Upper lobe of left lung (tissue), 6 donors: ENCODE measurements at regions not wholly inside any gene's neighbourhood (a gene's known extent, or its start where the extent isn't known, plus 50 kb on each side); places are given as distances from the start of the nearest gene placed in this dataset.

Source experiments
- ATAC-seq, 2 donors: fragments of 200-7000 bp; cut with Tn5 transposase; one replicate each; pipeline ENCODE4 v1.9.1; 2022; ENCODE audit warnings: mild to moderate bottlenecking in 2 of 2, moderate library complexity in 2 of 2; ENCODE audit not compliant: low FRiP score in 2 of 2
- DNase-seq, 2 donors: peaks; one replicate each; pipeline ENCODE4 v3.0.0-alpha.2; 2019 to 2020
- H3K27ac ChIP-seq, 4 donors: fragments of 200-600 bp; sonication (generic); one replicate each; pipeline ENCODE4 v1.5.1; 2016 to 2019
- H3K27me3 ChIP-seq, 4 donors: fragments of 200-600 bp; sonication (generic); one replicate each; pipeline ENCODE4 v1.5.1; 2017 to 2019
- H3K36me3 ChIP-seq, 4 donors: fragments of 200-600 bp; sonication (generic); one replicate each; pipeline ENCODE4 v1.5.1; 2016 to 2019
- H3K4me1 ChIP-seq, 4 donors: fragments of 200-600 bp; sonication (generic); one replicate each; pipeline ENCODE4 v1.5.1; 2018 to 2019
- H3K4me3 ChIP-seq, 4 donors: fragments of 200-600 bp; sonication (generic); one replicate each; pipeline ENCODE4 v1.5.1; 2017 to 2019; ENCODE audit warnings: mild to moderate bottlenecking in 2 of 4, moderate library complexity in 1 of 4
- H3K9me3 ChIP-seq, 4 donors: fragments of 200-600 bp; sonication (generic); one replicate each; pipeline ENCODE4 v1.5.1; 2018 to 2019
- EP300 ChIP-seq, 4 donors: sonication (generic); formaldehyde crosslinking; IDR thresholded peaks; one replicate each; pipeline ENCODE4 v1.5.1; 2017; ENCODE audit warnings: antibody characterized with exemption in 4 of 4, control low read depth in 2 of 4
- POLR2A ChIP-seq, 4 donors: fragments of 450-650 bp; IDR thresholded peaks; one replicate each; pipeline ENCODE4 v1.5.1; 2016 to 2017; ENCODE audit warnings: antibody characterized with exemption in 4 of 4, mild to moderate bottlenecking in 2 of 4
- POLR2AphosphoS5 ChIP-seq, 2 donors: sonication (generic); formaldehyde crosslinking; IDR thresholded peaks; one replicate each; pipeline ENCODE4 v1.5.1; 2017; ENCODE audit warnings: antibody characterized with exemption in 2 of 2
- WGBS, 2 donors: methylation state at CpG; one replicate each; pipeline ENCODE4 v1.1.5; 2017 to 2018; 5-methylcytosine and 5-hydroxymethylcytosine counted together
- TF ChIP-seq, protein P1 (sequence below), 6 experiments: fragments of 450-650 bp in 4 of 6; fragments of 200-600 bp in 2 of 6; sonication (generic) in 2 of 6; IDR thresholded peaks; one replicate each; pipeline ENCODE4 v1.5.1; 2016 to 2019; ENCODE audit warnings: antibody characterized with exemption in 6 of 6
- donor health status: DM: no; HTN: no; CAD: no; lungs with moderate emphysema.
- donor health status: DM: no; HTN: yes; CAD: no; lungs with severe emphysema.

DNA sequence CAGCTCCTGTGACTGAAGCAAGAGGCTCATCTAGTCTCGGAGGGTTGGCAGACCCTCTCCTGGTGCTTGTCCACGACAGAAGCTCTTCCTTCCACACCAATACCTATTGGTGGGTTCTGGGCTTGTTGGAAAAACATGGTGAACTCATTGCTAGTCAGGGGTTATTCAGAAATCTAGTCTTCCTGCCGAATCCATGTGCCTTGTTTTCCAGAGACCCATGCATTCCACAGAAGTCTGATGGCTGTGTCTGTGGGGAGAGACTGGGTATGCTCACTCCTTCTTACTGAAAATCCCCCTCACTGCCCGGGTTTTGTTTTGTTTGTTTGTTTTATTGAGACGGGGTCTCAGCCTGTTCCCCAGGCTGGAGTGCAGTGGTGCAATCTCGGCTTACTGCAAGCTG is 138.3 kb downstream of the DNAJB6 start:
- Histone ChIP-seq H3K36me3 (no peaks in the 10 kb centered on the region), H3K27me3 (no peaks in the 10 kb centered on the region), H3K4me1 (no peaks in the 10 kb centered on the region), H3K9me3 (peaks cover 6 to 17% (median 12%) of the 10 kb centered on the region in 4 donors), H3K4me3 (no peak overlapping the region), H3K27ac (no peak overlapping the region)
- DNase-seq: no peak
- ATAC-seq: no peak
- TF ChIP-seq, protein P1, sequence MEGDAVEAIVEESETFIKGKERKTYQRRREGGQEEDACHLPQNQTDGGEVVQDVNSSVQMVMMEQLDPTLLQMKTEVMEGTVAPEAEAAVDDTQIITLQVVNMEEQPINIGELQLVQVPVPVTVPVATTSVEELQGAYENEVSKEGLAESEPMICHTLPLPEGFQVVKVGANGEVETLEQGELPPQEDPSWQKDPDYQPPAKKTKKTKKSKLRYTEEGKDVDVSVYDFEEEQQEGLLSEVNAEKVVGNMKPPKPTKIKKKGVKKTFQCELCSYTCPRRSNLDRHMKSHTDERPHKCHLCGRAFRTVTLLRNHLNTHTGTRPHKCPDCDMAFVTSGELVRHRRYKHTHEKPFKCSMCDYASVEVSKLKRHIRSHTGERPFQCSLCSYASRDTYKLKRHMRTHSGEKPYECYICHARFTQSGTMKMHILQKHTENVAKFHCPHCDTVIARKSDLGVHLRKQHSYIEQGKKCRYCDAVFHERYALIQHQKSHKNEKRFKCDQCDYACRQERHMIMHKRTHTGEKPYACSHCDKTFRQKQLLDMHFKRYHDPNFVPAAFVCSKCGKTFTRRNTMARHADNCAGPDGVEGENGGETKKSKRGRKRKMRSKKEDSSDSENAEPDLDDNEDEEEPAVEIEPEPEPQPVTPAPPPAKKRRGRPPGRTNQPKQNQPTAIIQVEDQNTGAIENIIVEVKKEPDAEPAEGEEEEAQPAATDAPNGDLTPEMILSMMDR (IDR thresholded peaks at IDR 0.05): no peak
- TF ChIP-seq POLR2AphosphoS5 (IDR thresholded peaks at IDR 0.05) (no peak), EP300 (IDR thresholded peaks at IDR 0.05) (no peak), POLR2A (IDR thresholded peaks at IDR 0.05) (no peak)
- WGBS, 2 donors: 48 to 65% methylated on average over 2 to 6 of the region's 6 CpGs

GRCh38 chr7:157475601-157476000 is 138.8 kb downstream of the DNAJB6 start:
- TF ChIP-seq EP300 (IDR thresholded peaks at IDR 0.05) (no peak), POLR2A (IDR thresholded peaks at IDR 0.05) (no peak), POLR2AphosphoS5 (IDR thresholded peaks at IDR 0.05) (no peak)
- TF ChIP-seq, protein P1 (IDR thresholded peaks at IDR 0.05): no peak
- Histone ChIP-seq H3K27ac (no peak overlapping the region), H3K36me3 (no peaks in the 10 kb centered on the region), H3K9me3 (peaks cover 6 to 17% (median 12%) of the 10 kb centered on the region in 4 donors), H3K4me3 (no peak overlapping the region), H3K27me3 (no peaks in the 10 kb centered on the region), H3K4me1 (no peaks in the 10 kb centered on the region)
- no peak for ATAC-seq
- DNase-seq: no peak
- WGBS, 2 donors: 84 to 85% methylated on average over 10 of the region's 10 CpGs

DNA sequence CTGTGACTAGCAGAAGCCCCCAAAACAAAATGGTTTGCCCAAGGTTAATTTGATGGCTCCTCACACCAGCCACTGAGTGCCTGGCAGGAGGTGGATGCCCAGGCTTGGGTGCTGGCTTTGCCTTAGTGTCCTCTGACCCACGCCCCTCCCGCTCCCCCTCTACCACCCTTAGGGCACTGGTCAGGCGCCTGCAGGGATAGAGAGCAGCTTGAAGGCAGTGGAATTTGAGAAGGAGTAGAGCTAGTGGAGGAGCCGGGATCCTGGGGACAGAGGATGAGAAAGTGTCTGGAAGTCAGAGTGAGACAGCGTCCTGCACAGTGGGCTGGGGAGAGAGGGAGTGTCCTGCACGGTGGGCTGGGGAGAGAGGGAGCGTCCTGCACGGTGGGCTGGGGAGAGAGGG is 139.4 kb downstream of the DNAJB6 start:
- ATAC-seq (no peak), DNase-seq (no peak)
- Histone ChIP-seq H3K4me1 (no peaks in the 10 kb centered on the region), H3K4me3 (no peak overlapping the region), H3K27ac (no peak overlapping the region), H3K9me3 (peaks cover 6 to 17% (median 12%) of the 10 kb centered on the region in 4 donors), H3K27me3 (no peaks in the 10 kb centered on the region), H3K36me3 (no peaks in the 10 kb centered on the region)
- 67 to 68% methylated on average over 8 of the region's 8 CpGs for WGBS, 2 donors
- TF ChIP-seq, protein P1 (IDR thresholded peaks at IDR 0.05): no peak
- no peak for TF ChIP-seq POLR2A (IDR thresholded peaks at IDR 0.05)
- no peak for TF ChIP-seq EP300 (IDR thresholded peaks at IDR 0.05)
- TF ChIP-seq POLR2AphosphoS5 (IDR thresholded peaks at IDR 0.05): no peak

- H3K27ac ChIP-seq: no peak overlapping the region
- H3K9me3 ChIP-seq: peaks cover 6 to 17% (median 12%) of the 10 kb centered on the region in 4 donors
- ATAC-seq (no peak), DNase-seq (no peak)
- 75 to 76% methylated on average over 14 to 17 of the region's 17 CpGs for WGBS, 2 donors
- H3K4me3 ChIP-seq: no peak overlapping the region
- TF ChIP-seq, protein P1 (IDR thresholded peaks at IDR 0.05): no peak
- TF ChIP-seq POLR2AphosphoS5 (IDR thresholded peaks at IDR 0.05) (no peak), POLR2A (IDR thresholded peaks at IDR 0.05) (no peak), EP300 (IDR thresholded peaks at IDR 0.05) (no peak)
- no peaks in the 10 kb centered on the region for H3K4me1 ChIP-seq
- H3K36me3 ChIP-seq: no peaks in the 10 kb centered on the region
- no peaks in the 10 kb centered on the region for H3K27me3 ChIP-seq
Measured at GRCh38 chr7:157476654-157477549, 140.1 kb downstream of the DNAJB6 start.
